ENCODE measurements at regions not wholly inside any gene's neighbourhood (a gene's known extent, or its start where the extent isn't known, plus 50 kb on each side); places are given as distances from the start of the nearest gene placed in this dataset.

- Histone ChIP-seq H3K9ac (ENCODE audit: insufficient read depth, low read length) (no peak overlapping the region), H3K9me3 (ENCODE audit: control insufficient read depth, insufficient read depth, low read depth, low read length) (no peaks in the 10 kb centered on the region), H3K4me1 (ENCODE audit: control insufficient read depth, extremely low read depth, insufficient read depth, low read length) (no peaks in the 10 kb centered on the region), H3K4me2 (ENCODE audit: extremely low read depth, insufficient read depth, low read length) (no peak overlapping the region), H3K27ac (ENCODE audit: insufficient read depth, low read length) (no peak overlapping the region), H3K79me2 (ENCODE audit: control insufficient read depth, insufficient read depth, low read length) (no peaks in the 10 kb centered on the region), H3K36me3 (ENCODE audit: control insufficient read depth, insufficient read depth, low read length) (no peaks in the 10 kb centered on the region), H2AFZ (ENCODE audit: low read length) (no peak overlapping the region), H3K4me3 (replicated peaks in 1 of 4; ENCODE audit: control extremely low read depth in 1 of 4, insufficient read depth in 1 of 4, low read depth in 3 of 4, low read length in 4 of 4) (no peak overlapping the region), H4K20me1 (ENCODE audit: control insufficient read depth, extremely low read depth, insufficient read depth, low read length) (peaks cover 1% of the 10 kb centered on the region), H3K27me3 (ENCODE audit: control insufficient read depth, insufficient read depth, low read length) (no peaks in the 10 kb centered on the region)
- DNase-seq (ENCODE audit: low read depth in 2 of 2), result no peak
- TF ChIP-seq EZH2 (IDR thresholded peaks at IDR 0.05; ENCODE audit: low read length, missing control alignments), result no peak
Observed at GRCh38 chr1:38718031-38718430, 141.5 kb downstream of the RRAGC start.

- H3K9ac ChIP-seq (ENCODE audit: insufficient read depth, low read length), result no peak overlapping the region
- no peak for DNase-seq (ENCODE audit: low read depth in 2 of 2)
- no peak overlapping the region for H2AFZ ChIP-seq (ENCODE audit: low read length)
- H3K4me3 ChIP-seq (replicated peaks in 1 of 4; ENCODE audit: control extremely low read depth in 1 of 4, insufficient read depth in 1 of 4, low read depth in 3 of 4, low read length in 4 of 4), result no peak overlapping the region
- H4K20me1 ChIP-seq (ENCODE audit: control insufficient read depth, extremely low read depth, insufficient read depth, low read length), result peaks cover 1% of the 10 kb centered on the region
- H3K4me1 ChIP-seq (ENCODE audit: control insufficient read depth, extremely low read depth, insufficient read depth, low read length), result no peaks in the 10 kb centered on the region
- no peaks in the 10 kb centered on the region for H3K79me2 ChIP-seq (ENCODE audit: control insufficient read depth, insufficient read depth, low read length)
- TF ChIP-seq CTCF (conservative IDR thresholded peaks at IDR 0.05 in 1 of 2, IDR thresholded peaks at IDR 0.05 in 1 of 2; ENCODE audit: low read depth in 1 of 2, low read length in 2 of 2) (no peak), EZH2 (IDR thresholded peaks at IDR 0.05; ENCODE audit: low read length, missing control alignments) (no peak)
- H3K36me3 ChIP-seq (ENCODE audit: control insufficient read depth, insufficient read depth, low read length), result no peaks in the 10 kb centered on the region
- H3K4me2 ChIP-seq (ENCODE audit: extremely low read depth, insufficient read depth, low read length), result no peak overlapping the region
- no peak overlapping the region for H3K27ac ChIP-seq (ENCODE audit: insufficient read depth, low read length)
- H3K27me3 ChIP-seq (ENCODE audit: control insufficient read depth, insufficient read depth, low read length), result no peaks in the 10 kb centered on the region
- H3K9me3 ChIP-seq (ENCODE audit: control insufficient read depth, insufficient read depth, low read depth, low read length), result no peaks in the 10 kb centered on the region
Observed at GRCh38 chr1:38716229-38716628, 143.3 kb downstream of the RRAGC start.

- Histone ChIP-seq H3K9ac (ENCODE audit: insufficient read depth, low read length) (no peak overlapping the region), H3K9me3 (ENCODE audit: control insufficient read depth, insufficient read depth, low read depth, low read length) (no peaks in the 10 kb centered on the region), H3K27me3 (ENCODE audit: control insufficient read depth, insufficient read depth, low read length) (no peaks in the 10 kb centered on the region), H3K4me2 (ENCODE audit: extremely low read depth, insufficient read depth, low read length) (no peak overlapping the region), H3K27ac (ENCODE audit: insufficient read depth, low read length) (no peak overlapping the region), H3K4me3 (replicated peaks in 1 of 4; ENCODE audit: control extremely low read depth in 1 of 4, insufficient read depth in 1 of 4, low read depth in 3 of 4, low read length in 4 of 4) (no peak overlapping the region), H3K36me3 (ENCODE audit: control insufficient read depth, insufficient read depth, low read length) (no peaks in the 10 kb centered on the region), H2AFZ (ENCODE audit: low read length) (no peak overlapping the region), H4K20me1 (ENCODE audit: control insufficient read depth, extremely low read depth, insufficient read depth, low read length) (peaks cover 1% of the 10 kb centered on the region), H3K79me2 (ENCODE audit: control insufficient read depth, insufficient read depth, low read length) (no peaks in the 10 kb centered on the region), H3K4me1 (ENCODE audit: control insufficient read depth, extremely low read depth, insufficient read depth, low read length) (no peaks in the 10 kb centered on the region)
- TF ChIP-seq CTCF (conservative IDR thresholded peaks at IDR 0.05 in 1 of 2, IDR thresholded peaks at IDR 0.05 in 1 of 2; ENCODE audit: low read depth in 1 of 2, low read length in 2 of 2) (no peak), EZH2 (IDR thresholded peaks at IDR 0.05; ENCODE audit: low read length, missing control alignments) (no peak)
- DNase-seq (ENCODE audit: low read depth in 2 of 2), result no peak
Observed at GRCh38 chr1:38715415-38715814, 144.2 kb downstream of the RRAGC start.

Measured in fibroblast of lung (primary cell).